ENCODE measurements at regions not wholly inside any gene's neighbourhood (a gene's known extent, or its start where the extent isn't known, plus 50 kb on each side); places are given as distances from the start of the nearest gene placed in this dataset.
"Not testable (repeated sequence)": the region's sequence is repeated elsewhere in the genome, so short reads cannot be mapped to it uniquely, and the experiment has no call there.

DNA sequence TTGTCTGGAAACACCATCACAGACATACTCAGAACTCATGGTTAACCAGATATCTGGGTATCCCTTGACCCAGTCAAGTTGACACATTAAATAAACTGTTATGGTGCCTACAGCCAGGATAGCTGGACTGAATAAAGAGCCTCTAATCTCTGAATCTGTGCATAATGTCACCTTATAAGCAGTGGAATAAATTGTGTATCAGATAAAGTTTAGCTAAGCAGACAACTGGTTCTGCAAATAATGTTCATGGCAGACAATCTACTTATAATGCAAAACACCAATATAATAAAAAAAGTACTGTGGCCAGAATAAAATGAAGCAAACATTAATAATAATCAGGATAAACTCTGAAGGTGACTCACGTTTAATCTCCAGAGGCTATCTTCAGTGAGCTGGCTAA, 628.5 kb upstream of the FAT3 start:
- DNase-seq, result no peak

- no peak for DNase-seq
Measured at GRCh38 chr11:91591021-91591420, 633.6 kb upstream of the FAT3 start.

GRCh38 chr11:91587131-91587530, 637.5 kb upstream of the FAT3 start:
- no peak for DNase-seq

DNA sequence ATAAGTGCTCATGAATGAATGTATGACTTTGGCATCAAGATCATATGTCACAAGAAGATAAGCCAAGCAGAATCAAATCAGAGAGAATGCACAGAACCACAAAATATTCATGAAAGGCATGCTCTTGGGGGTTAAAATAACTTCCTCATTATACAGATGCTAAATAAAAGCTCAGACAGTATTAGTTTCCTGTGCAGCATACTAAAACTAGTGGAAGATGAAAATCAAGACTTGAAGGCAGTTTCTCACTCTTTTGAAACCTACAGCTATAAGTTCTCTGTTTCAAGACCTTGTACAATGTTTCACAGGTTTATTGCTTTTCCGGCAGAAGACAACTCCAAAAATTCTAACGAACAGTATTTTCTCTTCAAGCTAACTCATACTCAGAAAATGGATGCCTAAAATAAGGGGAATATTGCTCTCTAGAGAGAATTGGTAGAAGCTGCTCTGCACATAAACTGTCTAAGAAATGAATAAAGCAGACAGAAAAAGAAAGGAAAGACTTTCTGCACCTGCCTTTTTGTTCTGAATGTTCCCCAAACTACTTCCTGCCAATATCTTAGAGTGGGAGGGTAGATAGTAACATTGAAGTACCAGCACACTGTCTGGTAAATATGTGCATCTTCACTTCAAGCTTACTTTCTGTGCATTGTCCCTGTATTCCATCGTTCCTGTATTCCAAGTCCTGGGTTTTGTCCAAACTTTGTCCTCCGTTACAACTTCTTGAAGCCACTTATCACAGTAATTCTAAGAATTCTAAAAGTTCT, 639.4 kb upstream of the FAT3 start:
- DNase-seq, result no peak

DNA sequence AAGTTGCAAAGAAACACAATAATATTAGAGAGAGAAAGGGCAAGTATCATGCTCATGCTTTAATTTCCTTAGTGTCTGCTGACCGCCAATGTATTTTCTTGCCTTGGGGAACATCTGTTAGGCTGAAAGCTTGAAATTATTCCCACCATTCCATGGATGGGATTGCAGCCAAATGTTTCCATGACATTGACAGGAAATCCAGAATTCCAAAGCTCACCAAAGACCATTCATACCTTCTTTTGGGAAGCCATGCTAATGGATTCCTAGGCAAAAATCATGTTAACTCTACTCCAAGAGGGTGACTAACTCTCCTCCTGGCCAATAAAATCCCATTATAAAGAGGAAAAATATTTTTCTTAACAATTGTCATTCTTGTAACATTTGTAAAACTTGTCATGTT, 661.4 kb upstream of the FAT3 start:
- no peak for DNase-seq

- DNase-seq, result no peak
Measured at GRCh38 chr11:91560434-91560833, 664.2 kb upstream of the FAT3 start.

- DNase-seq, result no peak
Measured at GRCh38 chr11:91538065-91538464, 686.6 kb upstream of the FAT3 start.

DNA sequence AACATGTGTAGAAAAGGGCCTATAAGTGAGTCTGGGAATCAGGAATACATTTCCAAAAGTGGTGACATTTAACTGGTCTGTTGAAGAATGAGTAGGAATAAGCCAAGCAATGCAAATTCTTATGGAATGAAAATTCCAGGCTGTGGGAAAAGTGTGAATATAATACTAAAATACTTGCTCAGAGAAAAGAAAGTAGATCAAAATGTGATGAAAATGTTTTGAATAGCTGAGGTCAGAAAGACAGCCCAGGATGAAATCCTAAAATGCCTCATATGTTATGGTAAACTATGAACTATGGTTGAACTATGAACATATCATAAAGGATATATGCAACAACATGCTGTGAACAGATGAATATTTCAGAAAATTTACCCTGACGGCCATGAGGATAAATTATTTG, 688.3 kb upstream of the FAT3 start:
- no peak for DNase-seq

- no peak for DNase-seq
Measured at GRCh38 chr11:91528965-91529364, 695.7 kb upstream of the FAT3 start.

- DNase-seq, result no peak
Measured at GRCh38 chr11:91527380-91528030, 697.1 kb upstream of the FAT3 start.

GRCh38 chr11:91513734-91514133, 710.9 kb upstream of the FAT3 start:
- DNase-seq, result no peak

GRCh38 chr11:91497847-91498246, 726.8 kb upstream of the FAT3 start:
- DNase-seq, result no peak

- DNase-seq, result no peak
Measured at GRCh38 chr11:91495837-91496236, 728.8 kb upstream of the FAT3 start.

DNA sequence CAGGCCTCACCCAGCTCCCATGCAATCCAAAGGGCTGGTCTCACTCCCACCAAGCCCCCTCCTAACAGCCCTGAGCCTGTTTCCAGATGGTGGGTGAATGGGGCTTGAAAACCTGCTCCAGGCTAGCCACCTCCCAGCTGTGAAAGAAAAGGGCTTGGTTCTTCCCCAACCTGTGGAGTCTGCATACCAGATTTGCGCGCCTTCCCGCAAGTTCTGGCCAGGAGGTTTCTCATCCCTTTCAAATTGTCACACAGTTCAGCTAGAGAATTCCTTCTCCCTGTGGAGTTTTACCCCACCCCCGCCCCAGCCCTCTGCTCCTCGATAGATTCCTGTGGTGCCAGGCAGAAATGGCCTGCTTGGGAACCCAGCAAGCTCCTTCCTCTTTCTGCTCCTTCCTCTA, 734.6 kb upstream of the FAT3 start:
- DNase-seq, result no peak

- not testable (repeated sequence) for DNase-seq
Measured at GRCh38 chr11:91483956-91484355, 740.7 kb upstream of the FAT3 start.

- not testable (repeated sequence) for DNase-seq
Measured at GRCh38 chr11:91481875-91482274, 742.7 kb upstream of the FAT3 start.

DNA sequence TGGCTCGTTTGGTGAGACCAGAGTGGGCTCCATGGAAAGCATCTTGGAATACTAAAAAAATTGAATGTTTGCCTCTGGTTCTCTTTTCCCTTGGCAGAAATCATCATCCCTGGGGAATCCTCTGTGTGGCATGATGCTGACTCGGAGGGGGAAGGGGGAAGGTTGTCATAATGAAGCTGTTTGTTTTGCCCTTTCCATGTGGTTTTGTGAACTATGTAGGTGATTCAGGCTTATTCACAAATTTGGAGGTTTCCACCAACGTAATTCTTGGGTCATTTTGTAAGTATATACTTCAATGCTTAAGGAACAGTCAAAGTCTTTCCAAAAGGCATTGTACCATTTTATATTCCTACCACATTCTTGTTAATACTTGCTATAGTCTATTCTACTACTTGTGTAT, 754.0 kb upstream of the FAT3 start:
- DNase-seq, result no peak

- no peak for DNase-seq
Measured at GRCh38 chr11:91459840-91460239, 764.8 kb upstream of the FAT3 start.

- DNase-seq, result no peak
Measured at GRCh38 chr11:91446267-91446666, 778.4 kb upstream of the FAT3 start.

GRCh38 chr11:91435694-91436395, 788.8 kb upstream of the FAT3 start:
- DNase-seq, result no peak

DNA sequence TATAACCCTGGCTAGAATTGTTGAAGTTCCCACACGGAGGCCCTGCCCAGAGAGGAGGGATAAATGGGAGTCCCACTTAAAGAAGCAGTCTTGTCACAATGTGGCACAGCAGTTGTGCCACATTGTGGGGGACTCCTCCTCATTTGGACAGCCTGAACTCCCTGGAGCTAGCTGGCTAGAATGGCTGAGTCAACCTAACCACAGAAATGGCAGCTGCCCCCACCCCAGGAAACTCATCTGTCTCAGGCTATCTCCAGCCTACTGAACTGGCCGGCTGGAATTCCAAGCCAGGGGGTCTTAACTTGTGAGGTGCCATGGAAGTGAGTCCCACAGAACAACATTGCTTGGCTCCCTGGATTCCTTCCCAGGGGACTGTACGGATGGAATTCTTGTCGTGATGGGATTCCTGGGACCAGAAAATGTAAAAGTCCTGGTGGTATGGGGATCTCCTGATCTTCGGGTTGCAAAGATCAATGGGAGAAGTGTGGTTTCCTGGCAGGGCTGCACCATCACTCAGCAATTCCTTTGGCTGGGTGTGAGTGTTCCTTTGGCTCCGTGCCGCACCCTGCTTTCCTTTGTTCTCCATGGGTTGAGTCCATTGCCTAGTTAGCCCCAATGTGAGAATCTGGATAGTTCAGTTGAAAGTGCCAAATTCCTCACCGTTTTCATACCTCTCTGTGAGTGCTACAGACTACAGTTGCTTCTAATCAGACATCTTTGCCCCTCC, 791.2 kb upstream of the FAT3 start:
- DNase-seq, result no peak

DNA sequence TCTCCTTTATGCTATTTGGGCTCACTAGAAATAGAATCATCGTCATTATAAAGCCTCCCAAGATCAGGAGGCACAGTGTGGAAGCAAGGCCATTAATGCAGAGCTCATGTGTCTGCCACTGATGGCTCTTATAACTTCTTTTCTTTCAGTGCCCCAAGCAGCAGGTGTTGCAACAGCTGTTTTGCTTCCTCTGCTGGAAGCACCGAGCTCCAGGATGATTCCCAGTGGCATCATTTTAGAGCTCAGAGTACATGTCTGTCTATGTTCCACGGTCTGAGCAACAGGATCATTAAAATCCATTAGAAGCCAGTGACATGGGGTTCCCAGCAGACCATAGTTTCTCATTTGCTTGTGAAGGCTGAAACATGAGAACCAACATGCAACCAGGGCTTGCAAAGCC, 803.0 kb upstream of the FAT3 start:
- no peak for DNase-seq

DNA sequence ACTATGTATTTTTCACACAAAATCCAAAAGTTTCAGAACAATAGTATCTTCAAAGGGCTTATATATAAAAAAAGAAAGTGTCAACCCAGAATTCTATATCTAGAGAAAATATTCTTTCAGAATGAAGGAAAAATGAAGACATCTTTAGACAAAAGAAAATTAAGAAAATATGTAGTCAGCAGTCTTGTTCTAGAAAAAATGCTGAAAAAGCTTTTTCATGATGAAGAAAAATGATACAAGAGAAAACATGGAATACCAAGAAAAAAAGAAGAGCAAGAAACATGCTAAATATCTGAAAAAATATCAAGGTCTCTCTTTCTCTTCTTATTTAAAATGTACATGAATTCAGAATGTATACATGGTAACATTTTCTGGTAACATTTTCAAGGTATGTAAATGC, 816.8 kb upstream of the FAT3 start:
- no peak for DNase-seq

DNA sequence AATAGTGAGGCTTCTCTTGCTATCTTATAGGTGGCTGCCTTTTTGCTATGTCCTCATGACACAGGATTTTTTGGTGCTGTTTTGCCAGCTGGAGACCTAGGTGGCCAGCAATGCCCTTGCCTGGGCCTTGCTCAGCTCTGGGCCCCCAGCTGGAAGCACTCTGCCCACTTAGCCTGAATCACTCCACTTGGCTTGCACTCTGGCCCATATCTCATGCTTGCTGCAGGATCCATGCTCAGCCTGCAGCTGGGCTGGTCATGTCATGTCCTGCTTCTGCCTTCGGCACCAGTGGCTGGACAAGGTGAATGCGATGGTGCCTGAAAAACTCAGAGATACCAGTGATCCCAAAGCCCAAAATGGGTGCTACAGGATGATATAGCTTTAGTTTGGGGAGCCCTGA, 818.6 kb upstream of the FAT3 start:
- no peak for DNase-seq
